C1 segment of cervical spinal cord (tissue), 14 donors: ENCODE measurements at regions not wholly inside any gene's neighbourhood (a gene's known extent, or its start where the extent isn't known, plus 50 kb on each side); places are given as distances from the start of the nearest gene placed in this dataset.

Source experiments
- DNase-seq, 14 donors: peaks; one replicate each; lab custom pipeline; 2025; lab: John Stamatoyannopoulos, UW

DNA sequence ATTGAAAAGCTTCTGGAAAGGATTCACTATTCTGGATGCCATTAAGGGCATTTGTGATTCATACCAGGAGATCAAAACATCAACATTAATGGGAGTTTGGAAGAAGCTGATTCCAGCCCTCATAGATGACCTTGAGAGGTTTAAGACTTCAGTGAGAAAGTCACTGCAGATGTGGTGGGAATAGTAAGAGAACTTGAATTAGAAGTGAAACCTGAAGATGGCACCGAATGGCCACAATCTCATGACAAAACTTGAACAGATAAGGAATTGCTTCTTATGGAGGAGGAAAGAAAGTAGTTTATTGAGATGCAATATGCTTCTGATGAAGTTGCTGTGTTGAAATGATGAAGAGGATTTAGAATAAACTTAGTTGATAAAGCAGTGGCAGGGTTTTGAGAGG, 254.6 kb upstream of the SLC24A2 start:
- DNase-seq, result no peak

DNA sequence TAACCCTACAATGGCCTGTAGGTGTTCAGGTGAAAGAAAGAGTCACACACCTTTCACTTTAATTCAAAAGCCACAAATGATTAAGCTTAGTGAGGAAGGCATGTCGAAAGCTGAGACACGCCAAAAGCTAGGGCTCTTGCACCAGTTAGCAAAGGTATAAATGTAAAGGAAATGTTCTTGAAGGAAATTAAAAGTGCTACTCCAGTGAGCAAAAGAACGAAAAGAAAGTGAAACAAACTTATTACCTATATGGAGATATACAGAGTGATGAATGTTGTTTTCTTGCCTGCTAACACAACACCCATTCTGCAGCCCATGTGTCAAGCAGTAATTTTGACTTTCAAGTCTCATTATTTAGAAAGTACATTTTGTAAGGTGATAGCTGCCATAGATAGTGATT, 254.2 kb upstream of the SLC24A2 start:
- no peak for DNase-seq

DNA sequence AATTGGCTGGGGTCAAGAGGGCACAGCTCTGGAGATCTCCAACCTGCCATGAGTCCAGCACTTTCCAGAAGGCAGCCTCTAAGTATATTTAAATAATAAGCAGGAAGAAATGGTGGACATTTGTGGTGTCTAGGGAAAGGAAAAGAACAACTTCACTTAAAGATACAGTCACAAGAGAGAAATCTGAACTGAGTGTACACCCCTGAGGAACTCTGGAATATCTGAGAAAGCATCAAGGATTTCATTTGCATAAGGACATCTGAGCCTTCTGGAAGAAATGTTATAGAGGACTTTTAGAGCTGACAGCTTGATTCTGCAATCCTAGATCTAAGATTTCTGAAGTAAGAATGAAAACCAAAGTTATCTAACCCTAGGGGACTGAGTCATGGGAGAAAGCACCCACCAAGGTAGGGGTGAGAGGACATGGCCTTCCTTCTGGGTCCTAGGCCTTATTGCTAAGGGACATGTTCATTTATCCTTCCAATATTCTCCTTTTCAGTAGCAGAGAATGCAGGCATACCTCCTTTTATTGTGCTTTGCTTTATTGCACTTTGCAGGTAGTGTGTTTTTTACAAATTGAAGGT, 253.4 kb upstream of the SLC24A2 start:
- DNase-seq, result no peak

DNA sequence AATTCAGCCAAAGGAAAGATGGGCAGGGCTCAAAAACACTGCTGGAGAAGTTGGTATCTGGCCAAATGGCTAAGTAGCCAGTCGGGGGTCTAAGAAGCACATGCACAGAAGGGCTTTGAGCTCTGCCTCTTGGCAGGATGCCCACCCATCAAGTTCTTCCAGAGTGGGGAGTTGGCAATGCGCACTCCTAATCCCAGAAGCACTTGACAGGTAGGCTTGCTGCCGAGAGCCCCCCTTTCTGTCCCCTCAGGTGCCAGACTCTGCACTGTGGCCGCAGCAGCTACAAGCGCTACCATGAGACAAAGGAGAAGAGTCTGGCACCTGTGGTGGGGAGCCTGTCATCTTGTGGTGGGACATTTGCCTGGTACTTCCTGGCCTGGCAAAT, 252.9 kb upstream of the SLC24A2 start:
- DNase-seq, result peak in 2 of 14 donors; percentile 17 to 39

DNA sequence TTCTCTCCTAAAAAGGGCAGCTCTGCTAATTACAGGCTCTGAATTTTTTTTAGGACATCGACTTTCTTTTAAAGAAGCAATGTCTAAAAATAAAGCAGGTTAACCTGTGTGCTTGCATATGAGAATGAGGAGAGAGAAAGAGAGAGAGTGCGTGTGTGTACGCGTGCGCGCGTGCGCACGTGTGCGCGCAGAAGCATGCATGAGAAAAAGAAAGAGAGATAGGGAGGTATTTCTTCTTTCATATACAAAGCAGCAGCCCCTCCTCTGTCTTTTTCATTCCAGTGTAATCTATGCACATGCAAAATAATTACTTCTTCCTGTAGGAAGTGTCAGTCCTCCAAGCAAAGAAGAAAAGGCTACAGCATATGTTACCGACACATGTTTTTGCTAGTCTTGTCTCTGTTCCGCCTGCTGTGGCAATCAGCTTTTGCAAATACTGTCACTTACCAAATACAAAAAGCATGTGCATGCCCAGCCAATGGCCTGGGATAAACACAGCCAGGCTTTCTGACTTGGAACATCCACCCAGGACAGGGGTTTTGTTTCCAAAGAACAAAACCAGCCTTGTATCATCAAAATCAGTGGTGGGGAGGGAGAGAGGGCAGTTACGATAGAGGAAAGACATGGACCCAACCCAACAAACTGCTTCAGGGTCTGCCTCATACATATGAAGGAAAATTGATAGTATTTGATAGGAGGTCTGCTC, 252.3 kb upstream of the SLC24A2 start:
- peak in 9 of 14 donors; percentile 4 to 39 (median 19) for DNase-seq

GRCh38 chr9:20037699-20038098, 248.9 kb upstream of the SLC24A2 start:
- no peak for DNase-seq

DNA sequence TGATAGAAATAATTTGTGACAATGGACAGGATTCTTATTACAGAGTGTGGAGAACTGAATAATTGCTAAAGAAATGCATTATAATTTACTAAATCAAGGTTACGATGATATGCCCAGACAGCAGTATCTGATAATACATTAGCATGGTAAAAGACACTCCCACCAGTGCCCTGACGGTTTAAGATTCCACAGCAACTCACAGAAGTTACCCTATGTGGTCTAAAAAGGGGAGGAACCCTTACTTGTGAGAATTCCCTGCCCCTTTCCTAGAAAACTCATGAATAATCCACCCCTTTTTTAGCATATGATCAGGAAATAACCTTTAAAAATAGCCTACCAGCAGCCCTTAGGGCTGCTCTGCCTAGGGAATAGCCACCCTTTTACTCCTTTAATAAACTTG, 244.7 kb upstream of the SLC24A2 start:
- DNase-seq, result no peak

- no peak for DNase-seq
These were observed 243.7 kb upstream of the SLC24A2 start for GRCh38 chr9:20032413-20033006.

- no peak for DNase-seq
These were observed 243.0 kb upstream of the SLC24A2 start for GRCh38 chr9:20031836-20032235.

GRCh38 chr9:20030671-20031070, 241.8 kb upstream of the SLC24A2 start:
- no peak for DNase-seq

- no peak for DNase-seq
These were observed 241.4 kb upstream of the SLC24A2 start for GRCh38 chr9:20030221-20030620.

DNA sequence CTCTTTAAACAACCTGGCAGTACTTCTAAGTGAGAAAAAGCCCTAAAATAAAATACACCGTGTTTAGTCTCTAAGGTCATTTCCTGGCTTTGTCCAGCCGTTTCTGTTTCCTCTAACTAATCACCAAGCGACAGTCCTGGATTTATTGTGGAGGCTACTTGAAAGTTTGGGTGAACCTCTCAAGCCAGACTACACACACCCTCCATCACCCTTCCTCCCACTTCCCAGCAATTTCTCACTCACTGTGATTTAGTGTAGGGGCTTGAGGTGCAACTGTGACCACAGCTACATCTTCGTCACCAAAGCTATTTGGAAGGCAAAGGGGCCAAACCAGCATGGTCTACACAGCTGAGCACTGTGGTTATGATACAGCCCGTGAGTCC, 240.0 kb upstream of the SLC24A2 start:
- no peak for DNase-seq

DNA sequence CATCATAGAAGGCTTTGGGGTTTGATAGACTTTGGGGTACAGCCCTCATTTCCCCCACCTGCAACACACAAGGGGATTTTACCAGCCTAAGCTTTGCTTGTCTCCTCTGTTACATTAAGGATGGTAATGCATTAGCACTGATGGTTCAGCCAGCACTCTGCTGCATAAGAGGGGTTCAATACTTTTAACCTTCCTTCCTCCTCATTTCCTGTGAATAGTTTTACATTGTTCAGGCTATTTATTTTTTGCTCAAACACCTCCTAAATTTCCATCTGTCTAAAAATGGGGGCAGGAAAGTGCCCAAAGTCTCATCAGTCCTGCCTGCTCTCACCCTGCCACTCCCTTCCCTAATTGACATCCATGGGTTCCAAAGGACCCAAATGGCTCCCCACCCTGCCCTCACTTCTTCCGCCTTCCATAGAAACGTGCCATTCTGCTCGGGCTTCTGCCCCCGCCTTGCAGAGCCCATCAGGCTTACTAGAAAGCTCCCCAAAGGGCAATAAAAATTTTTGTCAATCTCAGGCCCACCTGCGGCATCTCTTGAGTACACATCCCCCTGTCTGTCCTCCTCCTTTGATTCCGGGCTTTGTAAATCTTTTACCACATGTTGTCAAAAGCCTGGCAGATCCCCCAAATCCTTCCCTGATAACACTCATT, 239.5 kb upstream of the SLC24A2 start:
- no peak for DNase-seq

GRCh38 chr9:20023961-20024571, 235.2 kb upstream of the SLC24A2 start:
- DNase-seq, result no peak

DNA sequence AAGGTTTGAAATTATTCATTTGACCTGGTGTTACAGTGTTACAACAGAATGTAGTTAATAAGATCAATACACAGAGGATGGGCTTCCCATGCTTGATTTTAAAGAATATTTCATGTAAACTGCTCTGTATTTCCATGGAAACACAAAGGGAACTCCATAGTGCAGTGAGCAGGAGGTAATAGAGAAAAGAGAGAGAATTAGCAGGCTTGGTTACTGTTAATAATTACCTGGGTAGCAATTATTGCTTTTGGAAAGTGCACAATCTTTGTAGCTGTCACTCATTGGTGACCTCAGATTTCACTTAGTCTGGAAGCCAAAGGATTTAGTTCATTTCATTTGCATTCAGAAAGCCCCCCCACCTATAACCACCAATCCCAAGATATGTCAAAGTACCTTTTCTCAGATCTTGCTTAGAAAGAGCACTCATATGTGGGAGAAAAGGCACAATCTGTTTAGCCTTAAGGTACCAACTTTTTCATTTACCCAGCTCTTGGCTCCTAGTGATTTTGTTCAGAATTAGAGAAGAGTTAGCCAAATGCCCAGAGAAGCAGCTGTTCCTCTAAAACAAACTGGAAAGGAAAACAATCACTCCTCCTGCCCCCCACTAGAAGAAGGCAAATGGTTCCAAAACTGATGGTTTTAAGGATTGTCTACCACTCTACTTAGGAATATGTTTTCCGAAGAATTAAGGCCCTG, 234.5 kb upstream of the SLC24A2 start:
- DNase-seq, result no peak

GRCh38 chr9:20022410-20022809, 233.6 kb upstream of the SLC24A2 start:
- no peak for DNase-seq

DNA sequence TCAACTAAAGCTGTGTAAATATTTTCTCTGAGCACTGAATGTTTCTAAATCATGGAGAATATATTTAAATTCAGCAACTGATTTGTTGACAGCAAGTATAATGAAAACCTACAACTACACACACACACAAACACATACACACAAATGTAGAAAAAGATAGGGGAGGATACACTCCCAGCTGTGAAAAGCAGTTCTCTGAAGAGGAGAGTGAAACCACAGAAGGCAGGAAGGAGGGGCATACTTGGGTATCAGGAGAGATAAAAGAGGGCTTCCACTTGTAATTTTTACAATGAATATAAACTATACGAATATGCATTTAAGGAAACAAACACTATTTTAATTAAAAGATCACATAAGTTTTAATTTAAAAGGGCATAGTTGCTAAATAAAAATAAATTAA, 227.8 kb upstream of the SLC24A2 start:
- DNase-seq, result no peak

GRCh38 chr9:20015427-20015931, 226.6 kb upstream of the SLC24A2 start:
- no peak for DNase-seq

DNA sequence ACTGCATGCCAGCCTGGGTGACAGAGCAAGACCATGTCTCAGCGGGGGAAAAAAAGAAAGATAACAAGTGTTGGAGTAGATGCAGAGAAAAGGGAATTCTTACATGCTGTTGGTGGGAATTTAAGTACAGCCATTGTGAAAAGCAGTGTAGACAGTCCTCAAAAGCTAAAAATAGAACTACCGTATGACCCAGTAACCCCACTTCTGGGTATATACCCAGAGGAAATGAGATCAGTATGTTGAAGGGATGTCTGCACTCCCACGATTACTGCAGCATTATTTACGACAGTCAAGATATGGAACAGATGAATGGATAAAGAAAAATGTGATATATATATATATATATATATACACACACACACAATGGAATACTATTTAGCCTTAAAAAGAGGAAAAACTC, 225.3 kb upstream of the SLC24A2 start:
- no peak for DNase-seq

GRCh38 chr9:20012232-20012631, 223.4 kb upstream of the SLC24A2 start:
- no peak for DNase-seq

DNA sequence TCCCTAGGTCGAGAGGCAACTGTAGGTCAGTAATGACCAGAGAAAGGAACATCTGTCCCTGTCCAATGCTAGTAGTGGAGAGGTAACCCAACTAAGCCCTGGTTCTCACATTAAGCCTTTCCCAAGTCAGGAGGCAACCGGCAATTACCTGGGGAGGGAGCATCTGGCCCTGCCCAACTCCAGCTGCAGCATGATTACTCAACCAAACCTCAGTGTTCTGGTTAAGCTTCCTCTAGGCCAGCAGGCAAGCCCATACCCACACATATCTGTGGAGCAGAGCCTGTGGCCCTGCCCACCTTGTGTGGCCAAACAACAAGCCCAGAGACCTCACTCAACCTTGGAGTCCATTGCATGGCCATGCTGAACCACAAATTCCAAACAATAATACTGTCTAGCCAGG, 220.8 kb upstream of the SLC24A2 start:
- DNase-seq, result no peak

DNA sequence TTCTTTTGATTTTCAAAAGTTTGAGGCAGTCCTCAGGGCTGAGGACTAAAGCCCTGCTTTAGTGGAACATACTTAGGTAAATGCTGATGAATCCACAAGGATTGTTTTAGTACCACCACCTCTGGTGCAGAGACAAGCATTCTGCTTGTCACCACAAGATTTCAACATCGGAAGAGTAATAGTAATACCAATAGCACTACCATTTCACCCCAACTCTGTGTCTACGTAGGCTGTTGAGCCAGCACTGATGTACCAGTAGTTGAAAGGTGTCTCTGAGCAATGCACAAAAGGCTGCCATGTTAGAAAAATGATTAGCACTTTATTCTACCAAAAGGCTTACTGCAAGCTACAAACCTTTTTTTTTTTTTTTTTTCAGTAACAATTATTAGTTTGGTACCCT, 213.2 kb upstream of the SLC24A2 start:
- no peak for DNase-seq
